ENCODE measurements at regions not wholly inside any gene's neighbourhood (a gene's known extent, or its start where the extent isn't known, plus 50 kb on each side); places are given as distances from the start of the nearest gene placed in this dataset.

GRCh38 chr7:88095-88926 is 104.1 kb upstream of the FAM20C start (continued):
- no peak for TF ChIP-seq CHD7 (IDR thresholded peaks at IDR 0.05; ENCODE audit: insufficient replicate concordance, low read length)
- TF ChIP-seq RAD21 (IDR thresholded peaks at IDR 0.05 in 1 of 2, conservative IDR thresholded peaks at IDR 0.05 in 1 of 2; ENCODE audit: low read depth in 2 of 2, low read length in 2 of 2) = peak; percentile 63 to 73
- no peak for TF ChIP-seq EP300 (IDR thresholded peaks at IDR 0.05; ENCODE audit: borderline replicate concordance in 1 of 2, low read depth in 2 of 2, low read length in 2 of 2)
- no peak for TF ChIP-seq CHD1 (IDR thresholded peaks at IDR 0.05; ENCODE audit: low read depth, low read length)
- TF ChIP-seq ATF2 (IDR thresholded peaks at IDR 0.05; ENCODE audit: low read length) = no peak

Measured in H1 (cell line).